GM12878 (cell line): ENCODE measurements at regions not wholly inside any gene's neighbourhood (a gene's known extent, or its start where the extent isn't known, plus 50 kb on each side); places are given as distances from the start of the nearest gene placed in this dataset.

Source experiments
- ATAC-seq: fragments of 200-7000 bp; cut with Tn5 transposase; 3 replicates; pipeline ENCODE4 v1.9.1; 2020; ENCODE audit warnings: mild to moderate bottlenecking, moderate library complexity
- BruUV-seq: library from RNA; stranded (reverse); fragments of 400-500 nt; replicated peaks from 2 replicates; lab custom pipeline; 2021; lab: Mats Ljungman, UMichigan
- CTCF ChIA-PET: fragments of 300-600 bp; sonication (Branson Sonifier 250); formaldehyde crosslinking; extraction: SDS; loops from one replicate; lab custom pipeline; 2021; ENCODE audit warnings: inconsistent platforms; lab: Yijun Ruan, JAX
- POLR2A ChIA-PET: fragments of 350-600 bp; formaldehyde crosslinking; extraction: SDS; loops from one replicate; lab custom pipeline; 2021; ENCODE audit warnings: inconsistent platforms; lab: Charles Lee
- RAD21 ChIA-PET: fragments of 300-600 bp; sonication (Branson Sonifier 250); formaldehyde crosslinking; loops from one replicate; lab custom pipeline; 2023; ENCODE audit warnings: antibody characterized with exemption; ENCODE audit not compliant: unreplicated experiment; lab: Charles Lee
- SMC1A ChIA-PET: fragments of 300-600 bp; sonication (Branson Sonifier 250); formaldehyde crosslinking; loops from one replicate; lab custom pipeline; 2023; ENCODE audit not compliant: unreplicated experiment, uncharacterized antibody; lab: Charles Lee
- DNase-seq: peaks from one replicate; pipeline ENCODE4 v3.0.0-alpha.2; 2011; ENCODE audit warnings: low read depth, low spot score
- FAIRE-seq: peaks from 3 replicates; lab custom pipeline; 2011; peaks lifted over from hg19 to GRCh38; lab: Jason Lieb, UNC
- H2AFZ ChIP-seq: 2 replicates; pipeline ENCODE4 v1.6.0; 2011; ENCODE audit warnings: low read depth, low read length, control low read depth; ENCODE audit not compliant: control insufficient read depth
- H3K27ac ChIP-seq: 2 replicates; pipeline ENCODE4 v1.5.1; 2011; ENCODE audit warnings: control low read depth; ENCODE audit not compliant: control insufficient read depth, insufficient read depth
- H3K27me3 ChIP-seq, 2 experiments: replicated peaks in 1 of 2; 2 replicates each; pipeline versions ENCODE4 v1.6.0 to v1.6.1; 2011; ENCODE audit warnings: low read length in 1 of 2; ENCODE audit not compliant: control insufficient read depth in 2 of 2, insufficient read depth in 2 of 2
- H3K36me3 ChIP-seq, 2 experiments: 2 replicates each; pipeline ENCODE4 v1.5.1; 2011; ENCODE audit warnings: low read length in 1 of 2; ENCODE audit not compliant: control insufficient read depth in 2 of 2, insufficient read depth in 2 of 2
- H3K4me1 ChIP-seq: 2 replicates; pipeline ENCODE4 v1.6.1; 2011; ENCODE audit warnings: mild to moderate bottlenecking, low read length, moderate library complexity, mixed read lengths; ENCODE audit not compliant: control insufficient read depth, insufficient read depth
- H3K4me2 ChIP-seq: 2 replicates; pipeline ENCODE4 v1.6.0; 2011; ENCODE audit warnings: control low read depth; ENCODE audit not compliant: control insufficient read depth, insufficient read depth
- H3K4me3 ChIP-seq: fragments of 200-600 bp; sonication (generic); 2 replicates; pipeline ENCODE4 v1.5.1; 2016
- H3K79me2 ChIP-seq: 2 replicates; pipeline ENCODE4 v1.6.0; 2011; ENCODE audit warnings: low read length; ENCODE audit not compliant: control insufficient read depth, insufficient read depth
- H3K9ac ChIP-seq: 2 replicates; pipeline ENCODE4 v1.8.0; 2011; ENCODE audit warnings: low read length, control low read depth, mixed read lengths; ENCODE audit not compliant: control insufficient read depth, insufficient read depth
- H3K9me3 ChIP-seq: replicated peaks from 3 replicates; pipeline ENCODE4 v1.5.1; 2011; ENCODE audit warnings: mild to moderate bottlenecking, low read length; ENCODE audit not compliant: control insufficient read depth, insufficient read depth
- H4K20me1 ChIP-seq: 2 replicates; pipeline ENCODE4 v1.6.0; 2011; ENCODE audit not compliant: control insufficient read depth, insufficient read depth
- DPF2 ChIP-seq: fragments of 450-650 bp; IDR thresholded peaks from 2 replicates; pipeline ENCODE4 v1.6.1; 2017; ENCODE audit warnings: mild to moderate bottlenecking
- EED ChIP-seq: sonication (generic); IDR thresholded peaks from 2 replicates; pipeline ENCODE4 v1.6.1; 2016; ENCODE audit warnings: antibody characterized with exemption, low read depth
- FOS ChIP-seq: IDR thresholded peaks from 3 replicates; pipeline ENCODE4 v1.6.1; 2011; ENCODE audit warnings: borderline replicate concordance; ENCODE audit not compliant: insufficient read length; ENCODE audit errors: extremely low read depth
- PML ChIP-seq: IDR thresholded peaks from 2 replicates; pipeline ENCODE4 v1.6.1; 2012; ENCODE audit warnings: low read length, inconsistent platforms
- SMAD5 ChIP-seq: IDR thresholded peaks from 2 replicates; pipeline ENCODE4 v1.6.1; 2016; ENCODE audit warnings: antibody characterized with exemption, low read depth
- ZNF24 ChIP-seq: fragments of 450-650 bp; IDR thresholded peaks from 2 replicates; pipeline ENCODE4 v1.6.1; 2017; ENCODE audit warnings: antibody characterized with exemption, mild to moderate bottlenecking
- ZNF622 ChIP-seq: fragments of 450-650 bp; IDR thresholded peaks from 2 replicates; pipeline ENCODE4 v1.6.1; 2017; ENCODE audit warnings: mild to moderate bottlenecking, inconsistent platforms
- WGBS: methylation state at CpG from one replicate; pipeline ENCODE4 v1.1.6; 2016; ENCODE audit warnings: low lambda C conversion rate; ENCODE audit not compliant: insufficient replicate concordance, insufficient coverage; ENCODE audit errors: missing lambda C conversion rate; 5-methylcytosine and 5-hydroxymethylcytosine counted together
- in situ Hi-C: fragments of 300-500 bp; cut with MboI; formaldehyde crosslinking; loops from 9 replicates; pipeline ENCODE4 v1.14.3; 2018; ENCODE audit warnings: mixed read lengths
- intact Hi-C: fragments of 100-400 bp; cut with micrococcal nuclease; formaldehyde crosslinking; loops from one replicate; pipeline ENCODE4 v1.14.2; 2022; ENCODE audit not compliant: unreplicated experiment
- TF ChIP-seq, protein P1 (sequence below): fragments of 450-650 bp; IDR thresholded peaks from 2 replicates; pipeline ENCODE4 v1.6.1; 2017; ENCODE audit warnings: low read depth, mild to moderate bottlenecking, moderate library complexity
- TF ChIP-seq, protein P2 (sequence below): fragments of 450-650 bp; IDR thresholded peaks from 2 replicates; pipeline ENCODE4 v1.6.1; 2017; ENCODE audit warnings: antibody characterized with exemption, mild to moderate bottlenecking, moderate library complexity
- TF ChIP-seq, protein P3 (sequence below): IDR thresholded peaks from 2 replicates; pipeline ENCODE4 v1.6.1; 2012; ENCODE audit warnings: low read depth, low read length, improper control_type of control experiment

DNA sequence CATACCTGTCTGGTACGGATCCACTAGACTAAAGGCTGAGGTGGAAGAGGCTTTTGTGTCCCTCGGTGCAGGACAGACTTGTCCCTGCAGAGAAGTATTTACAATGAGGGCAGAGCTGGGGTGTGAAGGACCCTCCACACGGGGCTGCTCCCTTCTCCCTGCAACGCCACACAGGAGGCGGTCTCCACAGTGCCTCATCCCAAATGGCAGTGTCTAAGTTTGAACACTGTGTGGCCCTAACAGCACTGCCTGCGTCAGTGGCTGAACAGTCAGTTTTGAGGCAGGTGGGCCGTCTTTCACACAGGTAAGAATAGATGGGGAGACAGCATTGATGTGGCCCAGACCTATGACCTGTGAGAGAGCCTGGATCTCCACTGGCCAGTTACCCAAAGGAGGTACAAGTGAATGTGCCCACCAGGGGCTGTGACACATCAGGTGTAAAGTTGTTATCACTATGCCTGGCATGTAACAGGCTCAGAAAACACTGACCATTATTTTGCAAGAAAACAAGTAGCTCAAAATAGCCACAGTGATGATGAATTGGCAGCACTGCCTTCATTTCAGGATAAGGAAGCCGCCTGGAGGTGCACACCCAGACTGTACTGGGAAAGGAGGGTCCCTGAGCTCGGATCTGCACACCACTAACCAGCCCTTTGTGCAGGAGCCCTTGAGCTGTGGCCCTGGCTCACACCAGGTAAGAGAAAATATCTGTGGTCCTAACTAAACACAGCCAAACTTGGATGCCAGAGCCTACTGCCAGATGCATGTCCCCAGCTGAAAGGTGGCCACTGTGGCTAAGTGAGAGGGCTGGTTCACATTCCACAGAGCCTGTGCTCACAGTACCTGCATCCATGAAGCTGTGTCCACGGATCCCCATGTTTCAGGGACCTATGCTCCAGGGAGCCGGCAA, 246.7 kb downstream of the DLL1 start:
- in situ Hi-C loops (no loop called here), intact Hi-C loops (no loop called here)
- no peak for ATAC-seq
- H3K36me3 ChIP-seq = no peaks in the 10 kb centered on the region
- H3K4me2 ChIP-seq = no peak overlapping the region
- ChIA-PET SMC1A (no interaction called here), POLR2A (no interaction called here), RAD21 (no interaction called here), CTCF (no interaction called here)
- H3K4me1 ChIP-seq = no peaks in the 10 kb centered on the region
- 24% methylated on average over 11 of the region's 11 CpGs for WGBS
- H3K4me3 ChIP-seq = no peak overlapping the region
- no peak overlapping the region for H2AFZ ChIP-seq
- H4K20me1 ChIP-seq = no peaks in the 10 kb centered on the region
- TF ChIP-seq SMAD5 = no peak
- TF ChIP-seq DPF2 = no peak
- no peak for TF ChIP-seq PML
- no peak for TF ChIP-seq FOS
- no peak for TF ChIP-seq ZNF24
- TF ChIP-seq, protein P1, sequence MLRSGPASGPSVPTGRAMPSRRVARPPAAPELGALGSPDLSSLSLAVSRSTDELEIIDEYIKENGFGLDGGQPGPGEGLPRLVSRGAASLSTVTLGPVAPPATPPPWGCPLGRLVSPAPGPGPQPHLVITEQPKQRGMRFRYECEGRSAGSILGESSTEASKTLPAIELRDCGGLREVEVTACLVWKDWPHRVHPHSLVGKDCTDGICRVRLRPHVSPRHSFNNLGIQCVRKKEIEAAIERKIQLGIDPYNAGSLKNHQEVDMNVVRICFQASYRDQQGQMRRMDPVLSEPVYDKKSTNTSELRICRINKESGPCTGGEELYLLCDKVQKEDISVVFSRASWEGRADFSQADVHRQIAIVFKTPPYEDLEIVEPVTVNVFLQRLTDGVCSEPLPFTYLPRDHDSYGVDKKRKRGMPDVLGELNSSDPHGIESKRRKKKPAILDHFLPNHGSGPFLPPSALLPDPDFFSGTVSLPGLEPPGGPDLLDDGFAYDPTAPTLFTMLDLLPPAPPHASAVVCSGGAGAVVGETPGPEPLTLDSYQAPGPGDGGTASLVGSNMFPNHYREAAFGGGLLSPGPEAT = no peak
- no peak for TF ChIP-seq EED
- TF ChIP-seq, protein P2, sequence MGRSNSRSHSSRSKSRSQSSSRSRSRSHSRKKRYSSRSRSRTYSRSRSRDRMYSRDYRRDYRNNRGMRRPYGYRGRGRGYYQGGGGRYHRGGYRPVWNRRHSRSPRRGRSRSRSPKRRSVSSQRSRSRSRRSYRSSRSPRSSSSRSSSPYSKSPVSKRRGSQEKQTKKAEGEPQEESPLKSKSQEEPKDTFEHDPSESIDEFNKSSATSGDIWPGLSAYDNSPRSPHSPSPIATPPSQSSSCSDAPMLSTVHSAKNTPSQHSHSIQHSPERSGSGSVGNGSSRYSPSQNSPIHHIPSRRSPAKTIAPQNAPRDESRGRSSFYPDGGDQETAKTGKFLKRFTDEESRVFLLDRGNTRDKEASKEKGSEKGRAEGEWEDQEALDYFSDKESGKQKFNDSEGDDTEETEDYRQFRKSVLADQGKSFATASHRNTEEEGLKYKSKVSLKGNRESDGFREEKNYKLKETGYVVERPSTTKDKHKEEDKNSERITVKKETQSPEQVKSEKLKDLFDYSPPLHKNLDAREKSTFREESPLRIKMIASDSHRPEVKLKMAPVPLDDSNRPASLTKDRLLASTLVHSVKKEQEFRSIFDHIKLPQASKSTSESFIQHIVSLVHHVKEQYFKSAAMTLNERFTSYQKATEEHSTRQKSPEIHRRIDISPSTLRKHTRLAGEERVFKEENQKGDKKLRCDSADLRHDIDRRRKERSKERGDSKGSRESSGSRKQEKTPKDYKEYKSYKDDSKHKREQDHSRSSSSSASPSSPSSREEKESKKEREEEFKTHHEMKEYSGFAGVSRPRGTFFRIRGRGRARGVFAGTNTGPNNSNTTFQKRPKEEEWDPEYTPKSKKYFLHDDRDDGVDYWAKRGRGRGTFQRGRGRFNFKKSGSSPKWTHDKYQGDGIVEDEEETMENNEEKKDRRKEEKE = no peak
- TF ChIP-seq ZNF622 = no peak
- TF ChIP-seq, protein P3, sequence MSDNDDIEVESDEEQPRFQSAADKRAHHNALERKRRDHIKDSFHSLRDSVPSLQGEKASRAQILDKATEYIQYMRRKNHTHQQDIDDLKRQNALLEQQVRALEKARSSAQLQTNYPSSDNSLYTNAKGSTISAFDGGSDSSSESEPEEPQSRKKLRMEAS = no peak
- H3K27me3 ChIP-seq = no peaks in the 10 kb centered on the region
- no peak for DNase-seq
- H3K27ac ChIP-seq = no peak overlapping the region
- BruUV-seq = no TSS peak
- no peak overlapping the region for H3K9ac ChIP-seq
- H3K9me3 ChIP-seq = no peaks in the 10 kb centered on the region; the same call in 2 of the 3 replicates
- no peak for FAIRE-seq
- no peaks in the 10 kb centered on the region for H3K79me2 ChIP-seq
